GM12872 (cell line): ENCODE measurements at regions not wholly inside any gene's neighbourhood (a gene's known extent, or its start where the extent isn't known, plus 50 kb on each side); places are given as distances from the start of the nearest gene placed in this dataset.

ENCODE experiments used
- TF ChIP-seq, protein P1 (sequence below): IDR thresholded peaks from 3 replicates; pipeline ENCODE4 v1.5.1; 2011; ENCODE audit warnings: low read depth, mild to moderate bottlenecking, low read length, moderate library complexity; ENCODE audit not compliant: insufficient read depth

DNA sequence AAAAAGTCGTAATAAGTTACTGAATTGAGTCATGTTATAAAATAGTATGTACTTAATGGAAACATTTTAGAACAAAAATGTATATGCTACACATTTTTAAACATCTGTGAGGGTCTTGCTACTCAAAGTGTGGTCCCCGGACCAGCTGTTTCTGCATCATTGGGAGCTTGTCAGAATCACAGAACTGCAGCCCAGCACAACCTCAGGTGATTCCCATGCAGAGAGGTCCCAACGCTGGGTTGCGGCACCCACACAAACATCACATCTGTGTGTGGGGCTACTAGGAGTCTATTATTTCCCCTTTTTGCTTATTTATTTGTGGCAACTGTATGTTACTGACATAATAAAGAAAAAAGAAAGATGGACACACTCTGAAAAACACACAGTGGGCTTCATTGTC is 146.6 kb downstream of the BMS1 start:
- TF ChIP-seq, protein P1, sequence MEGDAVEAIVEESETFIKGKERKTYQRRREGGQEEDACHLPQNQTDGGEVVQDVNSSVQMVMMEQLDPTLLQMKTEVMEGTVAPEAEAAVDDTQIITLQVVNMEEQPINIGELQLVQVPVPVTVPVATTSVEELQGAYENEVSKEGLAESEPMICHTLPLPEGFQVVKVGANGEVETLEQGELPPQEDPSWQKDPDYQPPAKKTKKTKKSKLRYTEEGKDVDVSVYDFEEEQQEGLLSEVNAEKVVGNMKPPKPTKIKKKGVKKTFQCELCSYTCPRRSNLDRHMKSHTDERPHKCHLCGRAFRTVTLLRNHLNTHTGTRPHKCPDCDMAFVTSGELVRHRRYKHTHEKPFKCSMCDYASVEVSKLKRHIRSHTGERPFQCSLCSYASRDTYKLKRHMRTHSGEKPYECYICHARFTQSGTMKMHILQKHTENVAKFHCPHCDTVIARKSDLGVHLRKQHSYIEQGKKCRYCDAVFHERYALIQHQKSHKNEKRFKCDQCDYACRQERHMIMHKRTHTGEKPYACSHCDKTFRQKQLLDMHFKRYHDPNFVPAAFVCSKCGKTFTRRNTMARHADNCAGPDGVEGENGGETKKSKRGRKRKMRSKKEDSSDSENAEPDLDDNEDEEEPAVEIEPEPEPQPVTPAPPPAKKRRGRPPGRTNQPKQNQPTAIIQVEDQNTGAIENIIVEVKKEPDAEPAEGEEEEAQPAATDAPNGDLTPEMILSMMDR, result no peak

DNA sequence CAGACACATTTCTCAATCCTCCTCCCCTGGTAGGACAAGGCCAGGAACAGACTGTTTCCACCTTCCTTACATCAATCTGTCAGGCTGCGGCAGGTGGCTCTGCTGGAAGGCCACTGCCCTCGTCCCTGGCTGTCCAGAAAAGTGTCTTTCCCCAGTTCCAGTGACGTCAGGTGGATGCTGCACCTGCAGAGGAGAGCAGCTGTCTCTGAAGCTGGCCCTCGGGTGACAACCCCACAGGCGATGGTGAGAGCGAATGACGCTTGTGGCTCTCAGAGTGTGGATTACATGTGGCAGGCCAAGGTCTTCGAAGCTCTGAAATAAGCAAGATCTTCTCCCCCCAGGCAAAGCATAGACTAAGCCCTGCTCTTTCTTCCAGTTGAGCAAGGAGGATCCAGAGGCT is 146.9 kb upstream of the RET start:
- TF ChIP-seq, protein P1, result no peak

DNA sequence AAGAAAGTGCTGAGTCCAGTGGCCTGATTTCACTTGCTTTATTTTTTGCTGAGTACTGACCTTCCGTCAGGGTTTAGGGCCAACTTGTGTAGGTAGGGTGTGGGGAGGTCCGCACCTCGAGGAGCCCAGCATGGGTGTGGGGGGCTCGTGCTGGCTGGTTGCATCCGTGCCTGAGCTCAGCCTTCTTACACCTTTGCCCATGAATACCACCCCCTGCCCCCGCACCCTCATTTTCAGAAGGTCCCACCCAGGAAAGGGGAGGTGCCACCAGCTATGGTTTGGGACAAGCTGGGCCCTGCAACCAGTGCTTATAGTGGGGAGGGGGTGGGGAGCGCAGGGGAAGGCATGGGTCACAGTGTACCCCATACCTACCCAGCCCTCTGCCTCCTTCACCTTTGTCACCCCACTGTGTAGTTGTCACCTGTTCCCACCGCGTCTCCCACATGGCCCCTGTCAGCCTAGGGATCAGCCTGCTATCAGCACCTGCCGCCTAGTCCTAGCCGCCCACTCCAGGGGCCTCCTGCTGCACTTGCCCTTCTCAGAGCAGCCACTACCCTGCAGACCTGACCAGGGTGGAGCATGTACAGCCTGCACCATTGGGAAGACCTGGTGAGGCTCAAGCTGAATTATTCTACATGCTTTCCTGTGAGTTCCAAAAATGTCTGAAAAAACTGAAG is 146.2 kb upstream of the RET start:
- TF ChIP-seq, protein P1, result no peak

DNA sequence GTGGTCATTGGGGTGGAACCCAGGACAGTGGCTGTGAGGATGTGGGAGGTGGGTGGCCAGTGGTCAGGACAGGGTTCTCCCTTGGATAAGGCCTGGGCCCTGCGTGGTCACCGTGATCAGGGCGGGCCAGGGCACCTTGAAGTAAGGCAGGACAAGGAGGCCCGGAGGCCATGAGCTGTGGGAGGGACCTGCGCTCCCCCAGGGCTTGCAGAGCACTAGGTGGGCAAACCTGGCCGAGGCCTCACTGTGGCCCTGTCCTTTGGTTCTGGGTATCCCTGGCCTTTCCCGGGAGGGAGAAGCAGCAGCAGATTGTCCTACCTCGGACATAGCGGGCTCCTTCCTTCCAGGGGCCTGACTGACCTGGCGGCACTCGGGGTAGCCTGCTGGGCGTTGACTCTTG is 144.8 kb upstream of the RET start:
- TF ChIP-seq, protein P1, result no peak

DNA sequence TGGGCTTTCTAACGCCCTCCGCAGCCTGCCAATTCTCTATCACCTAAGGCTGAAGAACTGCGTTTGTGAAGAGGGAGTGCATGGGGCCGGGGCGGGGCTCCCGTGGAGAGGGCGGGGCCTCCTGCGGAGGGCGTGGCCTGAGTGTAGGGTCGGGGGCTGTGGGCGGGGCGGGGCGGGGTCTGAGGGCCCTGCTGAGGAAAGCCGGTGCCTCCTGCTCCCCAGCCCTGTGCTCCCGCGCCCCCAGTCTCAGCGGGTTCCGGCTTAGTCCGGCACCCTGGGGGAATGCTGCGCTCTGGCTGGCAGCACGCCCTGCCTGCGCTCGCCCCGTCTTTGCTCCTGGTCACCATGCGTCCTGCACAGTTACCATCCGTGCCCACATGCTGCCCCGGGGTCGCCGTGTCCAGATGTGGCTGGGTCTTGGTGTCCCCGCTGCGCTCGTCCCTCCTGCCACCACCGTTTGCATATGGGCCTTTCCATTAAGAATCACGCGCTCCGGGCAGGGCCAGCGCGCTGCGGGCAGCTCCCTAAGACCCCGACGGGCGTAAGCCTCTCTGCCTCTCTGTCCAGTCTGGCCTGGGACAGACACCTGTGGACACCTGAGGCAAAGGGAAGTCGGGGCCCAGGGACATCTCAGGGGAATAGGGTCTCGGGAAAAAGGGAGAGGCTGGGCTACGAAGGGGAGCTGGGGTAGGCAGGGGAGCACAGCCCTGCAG is 144.0 kb upstream of the RET start:
- TF ChIP-seq, protein P1, result no peak

DNA sequence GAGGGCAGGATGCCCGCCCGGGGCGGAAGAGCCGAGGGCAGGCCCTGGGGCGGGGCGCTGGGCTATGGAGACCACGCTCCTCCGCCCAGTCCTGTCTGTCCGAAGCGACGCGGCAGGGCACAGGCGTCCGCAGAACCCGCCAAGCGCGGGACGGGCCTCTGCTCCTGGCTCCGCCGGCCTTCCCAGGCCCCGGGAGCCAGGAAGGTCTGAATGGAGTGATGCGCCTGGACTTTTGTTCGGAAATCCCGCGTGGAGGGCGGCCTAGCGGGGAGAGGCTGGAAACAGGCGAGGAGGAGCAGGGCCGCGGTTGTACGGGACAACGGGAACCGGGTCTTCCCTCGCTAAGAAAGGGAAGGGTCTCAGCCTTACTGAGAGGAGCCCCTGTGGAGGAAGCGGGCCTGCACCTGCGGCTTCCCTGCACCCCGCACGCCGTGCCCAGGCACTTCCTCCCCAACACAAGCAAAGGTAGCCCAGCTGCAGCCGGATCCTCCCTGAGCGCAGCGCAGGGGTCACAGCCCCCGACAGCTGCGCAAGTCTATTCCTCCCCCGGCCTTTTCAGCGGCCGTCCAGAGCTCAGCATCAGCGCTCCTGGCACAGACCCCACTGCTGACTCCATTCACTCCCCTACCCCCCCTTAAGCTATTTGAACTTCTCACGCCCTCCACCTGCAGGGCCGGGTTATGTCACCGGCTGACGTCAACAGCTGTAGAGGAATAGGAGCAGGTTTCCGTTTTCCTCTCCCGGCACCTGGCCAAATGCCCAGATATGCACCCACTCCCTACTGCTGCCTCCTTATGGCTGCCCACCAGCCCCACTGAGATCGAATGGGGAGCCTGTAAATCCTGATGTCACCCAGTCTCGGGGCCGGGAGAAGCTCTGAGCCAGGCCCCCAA is 143.2 kb upstream of the RET start:
- TF ChIP-seq, protein P1, result no peak

DNA sequence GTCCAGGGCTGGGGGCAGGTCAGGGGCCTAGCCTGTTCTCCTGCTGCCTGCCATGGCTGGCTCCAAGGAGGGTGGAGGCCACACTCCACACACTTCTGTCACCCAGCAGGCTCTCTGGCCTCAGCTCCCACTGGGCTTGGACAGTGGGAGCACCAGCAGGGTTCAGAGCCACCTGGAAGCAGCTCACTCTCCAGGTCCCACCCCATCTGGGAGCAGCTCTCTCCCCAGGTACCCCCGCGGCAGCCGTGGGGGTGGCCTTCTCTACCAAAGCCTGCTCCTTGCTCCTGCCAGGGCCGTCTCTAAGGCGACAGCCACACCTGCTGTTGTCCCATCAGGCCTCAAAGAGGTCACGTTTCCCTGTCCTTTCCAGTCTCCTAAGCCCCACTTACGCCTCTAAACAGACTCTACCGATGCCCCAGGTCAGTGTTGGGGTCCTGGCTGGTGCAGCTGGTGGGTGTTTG is 142.5 kb upstream of the RET start:
- TF ChIP-seq, protein P1, result no peak
